NB4 (cell line): ENCODE measurements at regions not wholly inside any gene's neighbourhood (a gene's known extent, or its start where the extent isn't known, plus 50 kb on each side); places are given as distances from the start of the nearest gene placed in this dataset.

Experiments
- DNase-seq: peaks from one replicate; pipeline ENCODE4 v3.0.0; 2010; ENCODE audit warnings: low read depth
- H3K4me3 ChIP-seq: one replicate; pipeline ENCODE4 v1.5.1; 2011; ENCODE audit warnings: mild to moderate bottlenecking, low read depth, low read length, moderate library complexity
- CTCF ChIP-seq: IDR thresholded peaks from one replicate; pipeline ENCODE4 v1.5.1; 2012; ENCODE audit warnings: low read depth, low read length
- MAX ChIP-seq: IDR thresholded peaks from 2 replicates; pipeline ENCODE4 v1.6.1; 2011; ENCODE audit warnings: low read depth, low read length
- MYC ChIP-seq: IDR thresholded peaks from 2 replicates; pipeline ENCODE4 v1.6.1; 2011; ENCODE audit warnings: low read depth, low read length
- POLR2A ChIP-seq: IDR thresholded peaks from 2 replicates; pipeline ENCODE4 v1.6.1; 2011; ENCODE audit warnings: mild to moderate bottlenecking; ENCODE audit not compliant: insufficient read length; ENCODE audit errors: extremely low read depth

- no peak for DNase-seq
- no peak for TF ChIP-seq POLR2A
- no peak for TF ChIP-seq MAX
- no peak for TF ChIP-seq CTCF
- no peak for TF ChIP-seq MYC
- no peak overlapping the region for H3K4me3 ChIP-seq
Measured at GRCh38 chr4:111405989-111406388, 739.3 kb upstream of the FAM241A start.

- DNase-seq = no peak
- TF ChIP-seq MYC (no peak), POLR2A (no peak), CTCF (no peak), MAX (no peak)
- H3K4me3 ChIP-seq = no peak overlapping the region
Measured at GRCh38 chr4:111410571-111410970, 734.7 kb upstream of the FAM241A start.

GRCh38 chr4:111417521-111417920, 727.7 kb upstream of the FAM241A start:
- H3K4me3 ChIP-seq = no peak overlapping the region
- no peak for DNase-seq
- TF ChIP-seq CTCF (no peak), MAX (no peak), MYC (no peak), POLR2A (no peak)

- TF ChIP-seq CTCF (no peak), MYC (no peak), POLR2A (no peak), MAX (no peak)
- no peak overlapping the region for H3K4me3 ChIP-seq
- DNase-seq = no peak
Measured at GRCh38 chr4:111433441-111433840, 711.8 kb upstream of the FAM241A start.

GRCh38 chr4:111434586-111434985, 710.7 kb upstream of the FAM241A start:
- H3K4me3 ChIP-seq = no peak overlapping the region
- TF ChIP-seq POLR2A = no peak
- no peak for TF ChIP-seq MAX
- TF ChIP-seq MYC = no peak
- no peak for TF ChIP-seq CTCF
- no peak for DNase-seq
